H7 (cell line): ENCODE measurements at regions not wholly inside any gene's neighbourhood (a gene's known extent, or its start where the extent isn't known, plus 50 kb on each side); places are given as distances from the start of the nearest gene placed in this dataset.

Experiments used
- DNase-seq: peaks from one replicate; pipeline ENCODE4 v3.0.0; 2012
- H3K27me3 ChIP-seq: 2 replicates; pipeline ENCODE4 v1.6.0; 2011; ENCODE audit warnings: mild to moderate bottlenecking, low read length; ENCODE audit not compliant: control insufficient read depth, insufficient read depth
- H3K36me3 ChIP-seq: replicated peaks from 2 replicates; pipeline ENCODE4 v1.5.1; 2011; ENCODE audit warnings: low read length; ENCODE audit not compliant: control insufficient read depth, insufficient read depth
- H3K4me3 ChIP-seq: 2 replicates; pipeline ENCODE4 v1.5.1; 2011; ENCODE audit warnings: low read depth, mild to moderate bottlenecking, control low read depth, low read length, moderate library complexity; ENCODE audit not compliant: insufficient read depth

GRCh38 chr14:34331728-34332623 lies 130.1 kb downstream of the SPTSSA start:
- DNase-seq = peak; percentile 52
- H3K27me3 ChIP-seq = no peaks in the 10 kb centered on the region
- H3K4me3 ChIP-seq = no peak overlapping the region
- H3K36me3 ChIP-seq = no peaks in the 10 kb centered on the region

- H3K4me3 ChIP-seq = no peak overlapping the region
- DNase-seq = no peak
- no peaks in the 10 kb centered on the region for H3K36me3 ChIP-seq
- H3K27me3 ChIP-seq = no peaks in the 10 kb centered on the region
Observed at GRCh38 chr14:34330846-34331245, 131.2 kb downstream of the SPTSSA start.

DNA sequence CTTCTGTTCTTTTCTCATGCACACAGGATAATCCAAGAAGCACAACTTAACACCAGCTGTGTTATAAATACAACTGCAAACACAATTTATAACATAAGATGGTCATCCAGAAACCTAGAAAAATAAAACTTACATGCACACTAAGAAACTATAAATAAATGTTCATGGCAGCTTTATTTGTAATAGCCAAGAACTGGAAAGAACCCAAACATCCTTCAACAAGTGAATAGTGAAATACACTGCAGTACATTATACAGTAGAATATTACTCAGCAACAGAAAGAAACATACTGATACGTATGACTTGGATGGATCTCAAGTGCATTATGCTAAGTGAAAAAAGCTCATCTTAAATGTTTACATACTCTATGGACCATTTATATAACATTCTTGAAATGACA lies 132.7 kb downstream of the SPTSSA start:
- Histone ChIP-seq H3K36me3 (no peaks in the 10 kb centered on the region), H3K27me3 (no peaks in the 10 kb centered on the region), H3K4me3 (no peak overlapping the region)
- DNase-seq = no peak

DNA sequence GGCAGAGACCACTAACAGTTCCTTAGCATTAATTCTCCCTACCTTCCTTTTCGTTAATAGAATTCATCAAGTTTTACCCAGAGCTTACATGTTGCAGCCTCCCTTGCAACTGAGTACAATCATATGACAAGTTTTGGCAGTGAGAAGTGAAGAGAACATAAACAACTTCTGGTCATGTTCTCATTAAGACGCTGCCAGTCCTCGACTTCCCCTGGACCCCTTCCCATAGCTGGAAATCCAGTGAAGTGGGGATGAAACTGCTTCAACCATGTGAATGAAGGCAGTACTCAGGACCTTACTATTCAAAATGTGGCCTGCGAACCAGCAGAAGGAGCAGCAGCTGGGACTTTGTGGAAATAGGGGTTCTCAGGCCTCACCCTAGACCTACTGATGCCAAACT lies 133.9 kb downstream of the SPTSSA start:
- Histone ChIP-seq H3K27me3 (no peaks in the 10 kb centered on the region), H3K36me3 (no peaks in the 10 kb centered on the region), H3K4me3 (no peak overlapping the region)
- DNase-seq = no peak

DNA sequence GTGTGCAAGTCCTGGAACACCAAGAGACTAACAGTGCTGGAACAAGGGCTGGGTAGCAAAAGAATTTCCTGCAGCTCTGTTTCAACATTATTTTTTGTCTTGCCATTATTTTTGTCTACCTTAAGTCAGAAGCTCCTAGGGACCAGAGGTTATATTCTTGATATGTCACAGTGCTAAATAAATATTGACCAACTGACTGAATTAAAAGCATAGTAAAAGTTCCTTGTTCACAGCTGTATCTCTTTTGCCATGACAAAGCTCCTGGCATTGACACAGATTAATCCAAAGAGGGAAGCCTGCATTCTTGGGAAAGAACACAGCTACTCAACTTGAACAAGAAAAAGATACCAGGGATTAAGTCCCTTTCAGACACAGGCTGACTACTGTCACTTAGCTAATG lies 136.5 kb downstream of the SPTSSA start:
- Histone ChIP-seq H3K27me3 (no peaks in the 10 kb centered on the region), H3K4me3 (no peak overlapping the region), H3K36me3 (no peaks in the 10 kb centered on the region)
- DNase-seq = no peak

DNA sequence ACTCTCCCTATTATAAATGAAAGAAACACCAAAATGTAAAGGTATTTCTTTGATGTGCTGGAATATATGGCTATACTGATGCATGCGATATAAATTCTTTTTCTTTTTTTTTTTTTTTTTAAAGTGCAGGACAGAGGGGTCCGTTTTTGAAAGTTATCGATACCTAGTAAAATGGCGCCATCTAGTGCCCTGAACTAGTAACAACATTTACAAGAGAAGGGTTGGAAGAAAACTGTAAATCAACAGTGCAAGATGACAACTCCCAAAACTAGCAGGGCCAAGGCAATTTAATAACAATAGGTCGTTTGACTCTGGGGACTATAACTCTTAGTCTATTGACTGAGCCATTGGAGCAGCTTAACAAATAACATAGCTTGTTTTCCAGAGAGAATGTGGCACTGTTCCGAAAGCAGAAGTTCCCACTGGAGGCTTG lies 137.7 kb downstream of the SPTSSA start:
- no peaks in the 10 kb centered on the region for H3K36me3 ChIP-seq
- H3K4me3 ChIP-seq = no peak overlapping the region
- H3K27me3 ChIP-seq = no peaks in the 10 kb centered on the region
- peak; percentile 54 for DNase-seq

DNA sequence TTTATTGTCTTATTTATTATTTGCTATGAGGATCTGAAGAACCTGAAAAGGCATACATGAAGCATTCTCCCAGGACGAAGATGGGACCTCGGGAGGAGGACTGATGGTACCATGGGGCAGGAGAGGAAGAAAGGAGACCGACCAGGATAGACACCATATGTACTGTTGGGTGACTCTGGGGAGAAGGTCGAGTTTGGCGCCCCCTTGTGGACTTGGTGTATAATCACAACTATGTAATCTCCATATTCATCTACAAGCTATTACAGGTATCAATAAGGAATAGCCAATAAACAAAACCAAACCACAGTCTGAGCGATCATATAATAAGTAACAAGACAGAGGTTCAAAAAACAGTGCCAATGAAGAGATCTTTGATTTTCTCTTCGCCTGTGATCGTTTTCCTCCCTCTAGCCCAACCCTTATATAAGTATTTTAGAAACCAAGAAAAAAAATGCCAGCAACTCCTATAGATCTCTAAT lies 139.1 kb downstream of the SPTSSA start:
- Histone ChIP-seq H3K4me3 (no peak overlapping the region), H3K36me3 (no peaks in the 10 kb centered on the region), H3K27me3 (no peaks in the 10 kb centered on the region)
- peak; percentile 77 for DNase-seq

GRCh38 chr14:34319140-34319539 lies 142.9 kb downstream of the SPTSSA start:
- no peak overlapping the region for H3K4me3 ChIP-seq
- DNase-seq = no peak
- no peaks in the 10 kb centered on the region for H3K27me3 ChIP-seq
- H3K36me3 ChIP-seq = no peaks in the 10 kb centered on the region

DNA sequence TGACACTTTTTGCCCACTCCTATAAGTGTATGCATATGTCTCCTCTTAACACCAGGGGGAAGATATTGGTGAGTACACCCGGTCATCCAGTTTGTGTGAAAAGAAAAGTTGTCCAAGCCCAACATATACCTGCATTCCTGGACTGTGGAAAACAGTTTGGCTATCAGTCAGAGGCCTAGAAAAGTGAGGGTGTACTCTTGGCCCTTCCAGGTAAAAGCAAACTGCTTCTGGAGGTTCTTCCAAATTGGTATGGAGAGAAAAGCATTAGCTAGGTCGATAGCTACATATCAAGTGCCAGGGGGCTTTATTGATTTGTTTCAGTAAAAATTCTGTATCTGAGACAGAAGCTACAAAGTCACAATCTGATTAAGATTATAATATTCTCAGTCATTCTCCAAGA lies 144.0 kb downstream of the SPTSSA start:
- no peak for DNase-seq
- Histone ChIP-seq H3K36me3 (no peaks in the 10 kb centered on the region), H3K4me3 (no peak overlapping the region), H3K27me3 (no peaks in the 10 kb centered on the region)

- Histone ChIP-seq H3K27me3 (no peaks in the 10 kb centered on the region), H3K36me3 (no peaks in the 10 kb centered on the region), H3K4me3 (no peak overlapping the region)
- no peak for DNase-seq
Observed at GRCh38 chr14:34310724-34311123, 151.3 kb downstream of the SPTSSA start.

- H3K4me3 ChIP-seq = no peak overlapping the region
- no peak for DNase-seq
- H3K36me3 ChIP-seq = no peaks in the 10 kb centered on the region
- H3K27me3 ChIP-seq = no peaks in the 10 kb centered on the region
Observed at GRCh38 chr14:34303811-34304210, 158.2 kb downstream of the SPTSSA start.

GRCh38 chr14:34302654-34303053 lies 159.4 kb downstream of the SPTSSA start:
- Histone ChIP-seq H3K36me3 (no peaks in the 10 kb centered on the region), H3K27me3 (no peaks in the 10 kb centered on the region), H3K4me3 (no peak overlapping the region)
- no peak for DNase-seq

DNA sequence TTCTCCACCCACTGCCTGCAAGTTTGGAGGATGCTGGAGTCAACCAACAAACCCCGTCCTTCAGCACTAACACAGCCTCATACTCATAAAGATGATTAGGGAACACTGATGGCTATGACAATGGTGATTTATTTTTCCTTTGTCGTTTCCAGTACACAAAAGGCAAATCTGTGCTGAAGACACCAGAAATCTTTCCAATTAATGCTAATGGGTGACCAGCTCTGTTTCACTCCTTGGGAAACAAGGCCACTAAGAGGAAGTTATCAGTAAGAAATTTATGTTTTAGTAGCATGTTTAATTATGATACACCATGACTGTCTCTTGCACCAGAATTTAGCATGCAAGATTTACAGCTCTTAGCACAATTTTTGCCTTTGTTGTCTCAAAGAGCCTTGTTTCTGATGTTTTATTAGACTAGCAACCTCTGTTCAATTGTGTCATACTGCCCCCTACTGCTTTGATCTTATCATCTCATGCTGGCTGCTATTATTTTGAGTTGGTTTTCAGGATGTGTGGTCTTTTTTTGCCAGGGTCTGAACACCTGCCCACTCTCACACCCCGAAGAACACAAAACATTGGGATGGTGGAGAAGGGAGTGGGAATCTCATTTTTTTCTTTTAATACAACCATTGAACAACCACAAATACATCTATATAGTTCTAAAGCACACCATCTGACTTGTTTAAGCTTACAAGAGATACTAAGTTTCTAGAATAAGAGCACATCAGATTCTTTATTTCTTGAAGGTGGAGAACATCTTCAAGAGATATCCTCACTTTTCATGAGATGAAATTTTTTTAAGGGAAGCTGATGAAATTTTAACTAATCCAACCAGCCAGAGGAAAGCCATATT lies 160.9 kb downstream of the SPTSSA start:
- no peaks in the 10 kb centered on the region for H3K36me3 ChIP-seq
- no peaks in the 10 kb centered on the region for H3K27me3 ChIP-seq
- H3K4me3 ChIP-seq = no peak overlapping the region
- peak; percentile 74 for DNase-seq

GRCh38 chr14:34300330-34300729 lies 161.7 kb downstream of the SPTSSA start:
- no peaks in the 10 kb centered on the region for H3K36me3 ChIP-seq
- H3K4me3 ChIP-seq = no peak overlapping the region
- DNase-seq = no peak
- no peaks in the 10 kb centered on the region for H3K27me3 ChIP-seq

DNA sequence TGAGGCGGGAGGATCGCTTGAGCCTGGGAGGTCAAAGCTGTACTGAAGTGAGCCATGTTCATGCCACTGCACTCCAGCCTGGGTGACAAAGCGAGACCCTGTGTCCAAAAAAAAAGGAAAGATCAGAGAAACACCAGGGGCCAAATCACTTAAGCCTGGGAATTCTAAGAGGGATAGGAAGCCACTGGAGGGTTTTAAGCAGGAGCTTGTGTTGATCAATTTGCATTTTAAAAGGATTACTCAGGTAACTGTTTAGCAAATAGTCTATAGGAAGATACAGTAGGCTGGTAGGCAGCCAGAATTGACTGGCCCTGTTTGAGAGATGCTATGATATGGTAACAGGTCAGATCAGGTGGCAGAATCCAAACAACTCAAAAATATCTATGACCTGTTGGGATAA lies 162.7 kb downstream of the SPTSSA start:
- Histone ChIP-seq H3K27me3 (no peaks in the 10 kb centered on the region), H3K36me3 (no peaks in the 10 kb centered on the region), H3K4me3 (no peak overlapping the region)
- peak; percentile 29 for DNase-seq
